AG04449 (cell line): ENCODE measurements at regions not wholly inside any gene's neighbourhood (a gene's known extent, or its start where the extent isn't known, plus 50 kb on each side); places are given as distances from the start of the nearest gene placed in this dataset.

ENCODE experiments used
- CTCF ChIA-PET: fragments of 350-600 bp; formaldehyde crosslinking; extraction: SDS; loops from one replicate; lab custom pipeline; 2021; ENCODE audit warnings: antibody characterized with exemption; lab: Yijun Ruan, JAX
- POLR2A ChIA-PET: fragments of 400-600, 350-600 bp; formaldehyde crosslinking; extraction: SDS; loops from one replicate; lab custom pipeline; 2020; ENCODE audit warnings: antibody characterized with exemption, inconsistent platforms; lab: Yijun Ruan, JAX
- DNase-seq: peaks from one replicate; pipeline ENCODE4 v3.0.0-alpha.2; 2010; ENCODE audit warnings: low read depth, low spot score
- H3K4me3 ChIP-seq: 2 replicates; pipeline ENCODE4 v1.5.1; 2011; ENCODE audit warnings: low read depth, mild to moderate bottlenecking, control low read depth, low read length
- CTCF ChIP-seq: IDR thresholded peaks from one replicate; pipeline ENCODE4 v1.5.1; 2011; ENCODE audit warnings: mild to moderate bottlenecking, moderate library complexity, low read length, control low read depth, inconsistent platforms; ENCODE audit not compliant: insufficient read depth; ENCODE audit errors: missing control alignments

- H3K4me3 ChIP-seq: no peak overlapping the region
- DNase-seq: no peak
- ChIA-PET POLR2A (no interaction called here), CTCF (no interaction called here)
- no peak for TF ChIP-seq CTCF
Observed at GRCh38 chr15:46636206-46636605, 1001.4 kb downstream of the SQOR start.

GRCh38 chr15:46644501-46645481 is 1010.0 kb downstream of the SQOR start:
- DNase-seq: no peak
- ChIA-PET POLR2A (no interaction called here), CTCF (no interaction called here)
- TF ChIP-seq CTCF: no peak
- no peak overlapping the region for H3K4me3 ChIP-seq

DNA sequence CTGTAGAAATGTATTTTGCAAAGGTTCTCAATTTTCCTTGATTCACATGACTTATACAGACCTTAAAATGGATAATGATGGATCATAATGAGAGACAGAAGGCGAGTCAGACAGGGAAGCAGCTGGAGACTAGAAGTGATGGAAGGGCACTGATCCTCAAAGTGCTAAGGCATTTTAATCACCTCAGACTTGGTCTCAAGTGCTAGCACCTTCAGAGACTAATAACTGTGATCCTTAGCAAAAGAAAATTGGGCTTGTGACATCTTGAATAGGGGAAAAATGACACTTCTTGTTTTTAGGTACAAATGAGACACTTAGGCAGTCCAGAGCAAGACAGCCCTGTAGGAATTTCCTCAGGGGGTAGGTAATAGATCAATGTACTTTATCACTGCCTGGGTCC is 1011.7 kb downstream of the SQOR start:
- no peak for DNase-seq
- no peak overlapping the region for H3K4me3 ChIP-seq
- no peak for TF ChIP-seq CTCF
- POLR2A ChIA-PET: no interaction called here
- CTCF ChIA-PET: no interaction called here

DNA sequence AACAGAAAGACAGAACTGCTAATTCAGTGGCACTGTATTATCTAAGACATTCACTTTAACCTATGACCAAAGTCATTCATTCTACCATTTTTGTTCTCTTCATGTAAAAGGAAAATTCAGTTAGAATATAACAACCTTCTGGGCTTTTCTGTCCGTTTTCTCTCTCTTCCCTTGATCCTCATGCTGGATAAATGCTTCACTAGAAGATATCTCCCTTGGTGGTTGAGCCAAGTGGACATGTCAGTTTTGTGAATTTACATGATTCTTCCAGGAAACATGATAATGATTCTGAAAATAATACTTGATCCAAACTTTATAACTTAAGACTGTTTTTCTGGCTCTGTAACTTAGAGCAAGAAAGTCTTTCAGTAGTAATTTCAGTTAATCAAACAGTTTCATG is 1012.2 kb downstream of the SQOR start:
- H3K4me3 ChIP-seq: no peak overlapping the region
- no peak for DNase-seq
- ChIA-PET CTCF (no interaction called here), POLR2A (no interaction called here)
- no peak for TF ChIP-seq CTCF

- no peak for TF ChIP-seq CTCF
- H3K4me3 ChIP-seq: no peak overlapping the region
- CTCF ChIA-PET: no interaction called here
- POLR2A ChIA-PET: no interaction called here
- DNase-seq: no peak
Observed at GRCh38 chr15:46652266-46652665, 1017.4 kb downstream of the SQOR start.

- no peak overlapping the region for H3K4me3 ChIP-seq
- CTCF ChIA-PET: no interaction called here
- no peak for DNase-seq
- TF ChIP-seq CTCF: no peak
- POLR2A ChIA-PET: no interaction called here
Observed at GRCh38 chr15:46654993-46655392, 1020.2 kb downstream of the SQOR start.
